ENCODE measurements at regions not wholly inside any gene's neighbourhood (a gene's known extent, or its start where the extent isn't known, plus 50 kb on each side); places are given as distances from the start of the nearest gene placed in this dataset.

GRCh38 chr11:42054351-42054900 is 595.0 kb upstream of the LRRC4C start:
- no peaks in the 10 kb centered on the region for H3K27me3 ChIP-seq
- H3K9me3 ChIP-seq = no peaks in the 10 kb centered on the region
- H3K4me1 ChIP-seq = no peaks in the 10 kb centered on the region
- H3K27ac ChIP-seq = no peak overlapping the region
- no peak for TF ChIP-seq CTCF (IDR thresholded peaks at IDR 0.05)
- H3K36me3 ChIP-seq = no peaks in the 10 kb centered on the region
- H3K4me3 ChIP-seq = no peak overlapping the region
- intact Hi-C loops (cut with DNase I; ENCODE audit: low total_unique reads) = no loop called here
- DNase-seq = no peak

- TF ChIP-seq CTCF (IDR thresholded peaks at IDR 0.05) = no peak
- Histone ChIP-seq H3K36me3 (no peaks in the 10 kb centered on the region), H3K27ac (no peak overlapping the region), H3K4me3 (no peak overlapping the region), H3K27me3 (no peaks in the 10 kb centered on the region), H3K9me3 (no peaks in the 10 kb centered on the region), H3K4me1 (no peaks in the 10 kb centered on the region)
- DNase-seq = no peak
- intact Hi-C loops (cut with DNase I; ENCODE audit: low total_unique reads) = no loop called here
These were observed 596.2 kb upstream of the LRRC4C start for GRCh38 chr11:42055606-42056005.

GRCh38 chr11:42058794-42059193 is 599.3 kb upstream of the LRRC4C start:
- Histone ChIP-seq H3K27ac (no peak overlapping the region), H3K27me3 (no peaks in the 10 kb centered on the region), H3K36me3 (no peaks in the 10 kb centered on the region), H3K9me3 (no peaks in the 10 kb centered on the region), H3K4me1 (no peaks in the 10 kb centered on the region), H3K4me3 (no peak overlapping the region)
- no peak for TF ChIP-seq CTCF (IDR thresholded peaks at IDR 0.05)
- intact Hi-C loops (cut with DNase I; ENCODE audit: low total_unique reads) = no loop called here
- DNase-seq = no peak

- DNase-seq = no peak
- Histone ChIP-seq H3K27me3 (no peaks in the 10 kb centered on the region), H3K36me3 (no peaks in the 10 kb centered on the region), H3K4me1 (no peaks in the 10 kb centered on the region), H3K27ac (no peak overlapping the region), H3K9me3 (peaks cover 0 to 3% (median 0%) of the 10 kb centered on the region in 3 donors), H3K4me3 (no peak overlapping the region)
- intact Hi-C loops (cut with DNase I; ENCODE audit: low total_unique reads) = no loop called here
- no peak for TF ChIP-seq CTCF (IDR thresholded peaks at IDR 0.05)
These were observed 605.7 kb upstream of the LRRC4C start for GRCh38 chr11:42065199-42065598.

- no peaks in the 10 kb centered on the region for H3K27me3 ChIP-seq
- no peaks in the 10 kb centered on the region for H3K4me1 ChIP-seq
- DNase-seq = peak; percentile 25 to 73
- TF ChIP-seq CTCF (IDR thresholded peaks at IDR 0.05) = no peak
- intact Hi-C loops (cut with DNase I; ENCODE audit: low total_unique reads) = no loop called here
- H3K4me3 ChIP-seq = no peak overlapping the region
- no peaks in the 10 kb centered on the region for H3K36me3 ChIP-seq
- H3K27ac ChIP-seq = no peak overlapping the region
- H3K9me3 ChIP-seq = peaks cover 0 to 3% (median 0%) of the 10 kb centered on the region in 3 donors
These were observed 606.7 kb upstream of the LRRC4C start for GRCh38 chr11:42066113-42066512.

- no peak overlapping the region for H3K4me3 ChIP-seq
- no peak overlapping the region for H3K27ac ChIP-seq
- H3K9me3 ChIP-seq = no peaks in the 10 kb centered on the region
- no peaks in the 10 kb centered on the region for H3K36me3 ChIP-seq
- intact Hi-C loops (cut with DNase I; ENCODE audit: low total_unique reads) = no loop called here
- no peaks in the 10 kb centered on the region for H3K27me3 ChIP-seq
- no peak for DNase-seq
- H3K4me1 ChIP-seq = no peaks in the 10 kb centered on the region
- no peak for TF ChIP-seq CTCF (IDR thresholded peaks at IDR 0.05)
These were observed 614.9 kb upstream of the LRRC4C start for GRCh38 chr11:42074306-42074705.

Measured in tibial artery (tissue), 4 donors.